HG03066 (cell line): ENCODE measurements at regions not wholly inside any gene's neighbourhood (a gene's known extent, or its start where the extent isn't known, plus 50 kb on each side); places are given as distances from the start of the nearest gene placed in this dataset.

Experiments used
- ATAC-seq: cut with Tn5 transposase; IDR thresholded peaks from one replicate; pipeline ENCODE4 v1.9.1; 2021; ENCODE audit warnings: low read depth; ENCODE audit not compliant: unreplicated experiment

DNA sequence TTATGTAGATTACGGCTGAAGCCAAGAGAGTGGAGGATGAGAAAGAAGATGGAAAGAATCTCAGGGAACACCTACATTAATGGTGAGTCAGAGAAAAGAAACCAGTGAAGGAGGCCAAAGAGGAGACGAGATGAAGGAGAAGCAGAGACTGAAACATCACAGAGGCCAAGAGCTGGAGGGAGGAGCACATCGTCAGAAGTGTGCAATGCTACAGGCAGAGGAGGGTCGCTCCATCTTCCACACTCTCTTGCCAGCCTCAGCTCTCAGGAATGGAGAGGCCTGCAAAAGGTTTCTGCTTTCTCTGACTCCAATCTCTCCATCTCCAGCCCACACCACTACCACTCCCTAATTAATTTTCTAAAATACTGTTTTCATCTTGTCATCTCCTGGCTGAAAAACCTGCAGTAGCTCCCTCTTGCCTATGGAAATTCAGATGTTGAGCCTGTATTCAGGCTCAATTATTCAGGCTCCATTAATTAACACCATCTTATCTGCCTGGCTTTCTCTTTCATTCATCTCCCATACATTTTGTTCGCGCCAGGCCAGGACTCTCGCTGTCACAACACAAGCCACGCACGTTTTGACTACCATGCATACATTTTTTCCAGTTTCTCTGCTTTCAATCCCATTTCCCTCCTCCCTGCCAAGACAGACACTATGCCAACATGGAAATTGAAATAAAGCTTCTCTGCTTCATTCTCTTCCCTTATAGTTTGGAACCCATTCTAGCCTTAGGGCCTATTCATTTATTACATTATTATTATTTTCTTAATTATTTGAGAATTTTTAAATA, 165.8 kb downstream of the INHBA start:
- no peak for ATAC-seq

DNA sequence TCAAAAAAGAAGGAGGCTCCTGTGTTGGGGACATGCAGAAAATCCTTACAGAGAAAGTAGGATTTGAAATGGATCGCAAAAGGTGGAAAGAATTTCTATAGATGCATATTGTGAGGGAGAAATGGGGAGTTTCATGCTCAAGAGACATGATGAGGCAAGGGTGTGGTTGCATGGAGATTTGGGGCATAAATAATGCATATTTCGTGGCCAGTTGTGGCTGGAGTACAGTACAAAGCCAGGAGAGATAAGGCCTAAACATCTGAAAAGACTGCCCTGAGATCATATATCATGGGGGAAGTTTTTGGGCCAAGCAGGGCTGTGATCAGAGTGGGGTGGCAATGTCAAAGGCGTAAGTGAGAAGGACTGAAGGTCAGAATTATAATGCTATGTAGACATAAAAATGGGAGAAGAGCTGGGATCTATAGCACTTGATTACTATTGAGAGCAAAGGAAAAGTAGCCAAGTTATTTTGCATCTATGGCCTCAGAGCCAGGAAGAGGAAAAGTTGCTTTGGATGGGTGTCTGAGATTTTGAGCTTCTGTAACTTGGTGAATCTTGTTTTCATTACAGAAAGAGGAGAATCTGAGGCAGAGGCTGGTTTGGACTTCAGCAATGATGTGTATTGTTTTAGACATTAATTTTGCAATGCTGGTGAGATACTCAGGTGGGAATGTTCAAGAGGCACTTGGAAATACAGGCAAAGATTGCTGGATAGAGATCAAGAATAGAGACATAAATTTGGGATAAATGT, 166.6 kb downstream of the INHBA start:
- ATAC-seq, result no peak

DNA sequence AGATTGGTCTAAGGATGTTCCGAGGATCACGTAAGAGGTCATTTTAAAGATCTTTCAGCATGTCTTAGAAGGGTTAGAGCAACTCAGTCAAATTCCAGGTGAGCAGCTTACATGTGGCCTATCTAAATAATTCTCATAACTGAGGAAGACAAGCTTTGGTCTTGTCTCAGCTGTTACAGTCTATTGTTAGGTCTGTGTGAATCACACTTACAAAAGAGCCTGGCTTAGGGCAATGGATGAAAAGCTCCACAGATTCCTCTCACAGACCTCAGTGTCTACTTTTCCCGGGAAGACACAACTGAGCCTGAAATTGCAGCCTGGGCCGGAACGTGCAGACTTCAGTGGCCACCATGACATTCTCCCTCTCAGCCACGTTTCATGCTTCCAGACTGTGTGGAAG, 173.1 kb downstream of the INHBA start:
- no peak for ATAC-seq

DNA sequence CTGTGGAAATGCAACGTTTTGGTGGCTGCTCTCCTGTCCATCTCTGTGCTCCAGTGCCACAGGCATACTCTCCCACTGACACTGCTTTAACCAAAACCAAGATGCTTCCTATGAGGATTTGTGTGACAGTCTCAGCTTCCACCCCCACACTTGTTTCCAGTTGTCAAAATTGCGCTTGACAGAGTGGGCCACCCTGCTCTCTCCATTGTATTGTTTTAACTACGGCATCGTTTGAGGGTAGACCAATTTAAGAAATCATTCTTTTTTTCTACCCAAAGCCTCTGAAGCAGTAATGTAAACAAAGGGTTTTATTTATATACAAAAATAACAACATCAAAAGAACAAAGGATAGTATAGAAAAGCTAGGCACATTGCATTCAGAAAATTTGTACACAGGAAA, 178.0 kb downstream of the INHBA start:
- no peak for ATAC-seq

DNA sequence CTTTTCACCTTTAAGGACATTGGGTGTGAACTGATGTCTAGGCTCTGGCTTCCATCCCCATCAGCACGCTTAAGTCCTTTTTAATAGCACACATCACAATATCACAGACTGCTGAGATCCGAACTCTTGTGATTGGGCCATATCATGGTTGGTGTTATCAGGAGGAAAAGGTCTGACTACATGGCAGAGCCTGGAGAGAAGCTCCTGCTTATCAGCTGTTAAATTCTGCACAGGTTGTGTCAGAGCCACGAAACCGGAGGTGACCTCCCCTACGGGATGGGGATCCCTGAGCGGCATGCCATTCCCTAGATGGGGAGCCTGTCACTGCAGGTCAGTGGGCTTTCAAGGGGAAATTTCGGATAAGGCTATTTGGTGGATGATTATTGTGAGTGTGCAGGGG, 182.4 kb downstream of the INHBA start:
- ATAC-seq, result no peak

DNA sequence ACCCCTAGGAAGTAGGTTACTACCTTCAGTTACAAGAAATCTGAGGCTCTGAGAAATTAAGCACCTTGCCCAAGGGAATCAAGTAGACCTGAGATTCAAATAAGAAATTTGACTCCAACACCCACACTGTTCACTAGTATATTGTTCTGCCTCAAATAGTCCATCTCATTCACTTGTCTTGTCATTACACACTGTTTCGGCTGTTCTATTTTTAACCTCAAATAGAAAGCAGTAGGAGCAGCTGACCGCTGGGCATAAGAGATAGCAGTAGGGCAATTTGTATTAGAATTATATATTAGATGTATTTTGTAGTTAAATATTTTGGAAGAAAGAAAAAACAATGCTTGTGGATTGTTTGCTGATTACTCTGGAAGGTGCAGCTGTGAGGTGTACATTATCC, 185.1 kb downstream of the INHBA start:
- ATAC-seq, result no peak

DNA sequence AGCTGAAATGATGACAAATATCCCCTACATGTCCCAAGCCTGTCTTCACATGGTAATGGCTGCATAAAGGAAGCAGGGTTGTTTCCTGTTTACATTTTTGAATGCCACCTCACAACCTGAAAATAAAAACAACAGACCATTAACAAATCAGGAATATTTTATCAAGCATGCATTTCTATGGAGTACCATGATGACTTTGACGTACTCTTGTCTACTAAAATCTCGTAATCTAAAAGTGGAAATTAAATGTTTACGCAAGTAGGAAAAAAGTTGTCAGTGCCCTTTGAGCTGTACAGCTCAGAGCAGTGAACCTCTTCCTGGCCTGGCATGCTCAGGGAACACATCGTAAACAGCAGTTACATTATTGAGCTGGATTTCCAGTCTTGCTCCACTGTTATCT, 194.1 kb downstream of the INHBA start:
- no peak for ATAC-seq

DNA sequence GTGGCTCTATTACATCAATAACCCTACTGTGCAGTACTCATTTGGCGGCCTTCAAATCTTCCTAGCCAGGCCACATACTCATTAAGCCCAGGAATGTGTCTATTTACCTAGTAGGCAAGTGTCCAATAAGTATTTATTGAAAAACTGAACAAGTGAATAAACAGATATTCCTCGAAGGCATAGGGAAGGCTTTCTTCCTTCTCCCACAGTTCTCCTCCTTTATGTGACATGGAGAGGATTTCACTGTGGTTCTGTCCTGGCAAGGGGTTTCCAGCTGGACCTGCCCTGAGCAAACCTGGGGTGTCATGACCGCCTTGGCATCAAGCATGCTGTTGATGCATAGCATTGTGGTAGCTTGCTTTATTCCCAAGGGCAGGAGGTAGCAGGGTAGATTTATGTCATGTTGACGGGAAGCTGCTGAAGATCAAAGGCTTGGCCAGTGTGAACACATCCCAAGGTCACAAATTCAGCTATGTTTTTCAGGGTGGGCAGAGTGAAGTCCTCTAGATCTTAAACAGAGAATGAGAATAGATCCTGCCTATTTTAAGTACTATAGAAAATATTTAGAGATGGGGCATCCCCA, 195.1 kb downstream of the INHBA start:
- ATAC-seq, result no peak

DNA sequence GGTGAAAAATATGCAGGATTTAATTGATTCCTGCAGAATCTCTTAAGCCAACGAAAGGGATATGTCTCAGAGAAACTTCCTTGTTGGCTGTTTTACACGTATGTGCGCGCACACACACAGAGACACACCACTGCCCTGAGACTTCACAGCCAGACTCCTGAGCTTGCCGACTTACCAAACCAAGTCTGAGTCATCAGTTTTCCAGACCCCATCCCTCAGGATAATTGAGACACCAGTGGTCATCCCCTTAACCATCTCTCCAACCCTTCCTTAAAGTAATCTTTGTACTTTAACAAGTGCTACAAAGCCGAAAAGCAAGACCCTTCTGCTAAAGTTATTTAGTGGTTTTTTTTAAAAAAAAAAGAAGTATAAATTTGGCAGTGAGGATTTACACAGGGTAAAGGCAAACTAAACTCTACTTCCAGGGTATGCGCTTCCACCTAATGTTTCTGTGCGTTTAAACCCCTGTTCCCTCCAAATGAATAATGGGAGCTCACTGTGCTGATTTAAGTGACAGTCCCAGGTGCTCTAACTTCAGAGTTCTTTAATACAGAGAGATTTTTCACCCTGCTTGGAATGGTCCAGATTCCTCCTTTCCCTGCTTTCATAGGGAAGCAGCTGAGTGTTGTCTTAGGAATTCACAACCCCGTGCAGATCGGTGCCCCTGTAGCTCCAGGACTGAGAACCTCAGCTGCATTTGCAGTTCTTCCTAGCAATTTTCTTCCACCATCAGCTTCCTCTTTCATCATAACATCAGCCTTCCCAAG, 198.5 kb downstream of the INHBA start:
- no peak for ATAC-seq

DNA sequence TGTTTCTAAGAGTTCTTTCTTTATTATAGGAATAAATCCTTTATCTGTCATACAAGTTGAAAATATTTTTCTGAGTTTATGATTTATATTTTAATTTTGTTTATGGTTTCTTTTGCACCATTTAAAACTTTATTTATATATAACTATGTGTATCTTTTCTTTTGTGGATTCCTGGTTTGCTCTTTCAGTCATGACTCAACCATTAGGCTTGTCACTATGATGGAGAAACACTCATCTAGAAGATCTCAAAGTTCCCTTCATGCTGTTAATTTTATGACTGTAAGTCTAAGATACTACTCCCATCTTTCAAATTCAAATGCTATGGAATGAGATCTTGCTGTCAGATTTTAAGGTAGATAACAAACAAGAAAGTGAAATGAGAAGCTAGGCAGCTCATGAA, 199.5 kb downstream of the INHBA start:
- ATAC-seq, result no peak

DNA sequence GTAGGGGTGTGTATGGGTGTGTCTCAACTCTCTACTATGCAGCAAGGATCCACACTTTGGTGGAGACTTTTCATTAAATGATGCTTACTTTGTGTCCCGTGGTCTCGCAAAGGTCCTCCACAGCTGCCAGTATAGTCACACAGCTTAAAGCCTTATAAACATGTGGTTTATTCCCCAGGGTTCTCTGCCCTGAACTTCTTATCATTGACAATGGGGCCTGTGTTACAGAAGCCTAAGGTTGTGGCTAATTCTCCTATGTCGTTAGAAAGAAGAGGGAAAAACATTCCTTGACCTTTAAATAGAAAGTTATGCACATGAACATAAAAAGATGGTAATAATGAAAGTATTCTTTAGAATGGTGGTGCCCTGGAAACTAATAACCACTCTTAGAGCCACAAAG, 201.4 kb downstream of the INHBA start:
- no peak for ATAC-seq

DNA sequence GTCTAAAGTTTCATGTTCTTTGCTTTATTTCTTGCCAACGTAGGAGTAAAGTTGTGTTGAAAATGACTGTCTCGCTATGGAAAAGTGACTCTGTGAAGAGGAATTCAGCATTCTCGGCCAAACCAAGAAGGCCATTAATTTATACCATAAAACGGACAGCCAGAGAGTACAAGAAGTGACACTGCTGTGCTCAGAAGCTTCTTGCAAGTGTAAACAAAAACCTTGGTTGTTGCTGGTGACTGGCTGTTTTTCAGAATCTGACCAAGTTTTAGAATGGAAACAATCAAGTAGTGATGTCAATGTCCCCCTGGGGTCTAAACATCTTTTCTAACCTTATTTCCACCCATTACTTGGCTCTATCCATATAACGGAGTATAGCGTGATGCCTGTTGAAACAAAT, 201.9 kb downstream of the INHBA start:
- ATAC-seq, result no peak

DNA sequence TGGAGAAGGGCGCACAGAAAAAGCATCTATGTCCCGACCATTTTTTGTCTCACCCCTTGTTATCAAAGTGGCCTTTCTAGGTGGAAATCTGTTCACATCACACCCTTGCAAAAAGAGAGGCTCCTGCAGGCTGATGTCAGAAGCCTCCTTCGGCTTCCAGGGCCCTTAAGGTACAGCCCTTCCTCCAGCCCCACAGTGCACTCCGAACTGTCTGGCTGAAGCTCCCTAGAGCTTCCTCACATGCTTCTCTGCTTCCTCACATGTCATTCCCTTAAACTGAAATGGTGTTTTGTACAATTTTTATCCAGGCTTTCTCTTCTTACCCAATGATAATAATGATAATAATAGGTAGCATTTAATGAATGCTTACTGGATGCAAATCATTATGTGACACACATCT, 210.3 kb downstream of the INHBA start:
- ATAC-seq, result no peak

DNA sequence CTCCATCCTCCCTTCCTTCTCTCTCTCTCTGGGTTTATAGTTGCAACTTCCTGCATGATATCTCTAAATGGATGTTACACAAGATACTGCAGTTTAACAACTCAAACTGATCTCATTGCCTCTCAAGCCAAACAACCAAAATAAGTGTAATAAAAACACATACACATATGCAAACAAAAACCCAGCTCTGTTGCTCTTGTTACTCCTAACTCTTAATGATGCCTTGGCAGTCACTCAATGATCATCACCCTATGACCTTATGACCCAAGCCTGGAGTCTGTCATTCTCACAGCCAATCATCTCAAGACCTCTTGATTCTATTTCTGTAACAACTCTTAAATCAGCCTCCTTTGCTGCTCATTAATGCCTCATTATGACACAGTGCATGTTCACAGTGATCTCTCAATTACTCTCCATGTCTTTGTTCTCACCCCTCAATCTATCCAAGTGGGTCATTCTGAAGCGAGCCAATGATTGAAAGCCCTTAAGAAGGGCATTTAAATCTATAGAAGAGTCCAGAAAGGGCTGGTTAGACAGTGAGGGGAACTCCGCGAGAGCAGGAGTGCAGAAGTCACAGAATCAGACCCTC, 210.9 kb downstream of the INHBA start:
- ATAC-seq, result no peak

DNA sequence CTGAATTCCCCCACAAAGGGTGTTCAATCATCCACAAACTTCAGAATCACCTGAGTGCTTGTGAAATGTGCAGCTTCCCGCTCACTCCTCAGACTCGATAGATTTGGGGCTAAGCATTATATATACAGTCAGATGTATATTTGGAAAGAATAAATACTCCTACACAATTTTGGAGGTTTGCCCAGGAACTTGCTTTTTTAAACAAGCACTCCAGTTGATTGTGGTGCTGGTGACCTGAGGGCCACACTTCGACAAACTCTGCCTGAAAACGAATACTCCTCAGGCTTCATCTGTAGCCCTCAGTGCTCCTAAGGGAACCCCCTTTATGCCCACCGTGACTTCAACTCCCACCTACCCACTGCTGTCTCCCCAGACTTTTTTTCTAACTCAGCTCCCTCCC, 211.6 kb downstream of the INHBA start:
- ATAC-seq, result no peak

DNA sequence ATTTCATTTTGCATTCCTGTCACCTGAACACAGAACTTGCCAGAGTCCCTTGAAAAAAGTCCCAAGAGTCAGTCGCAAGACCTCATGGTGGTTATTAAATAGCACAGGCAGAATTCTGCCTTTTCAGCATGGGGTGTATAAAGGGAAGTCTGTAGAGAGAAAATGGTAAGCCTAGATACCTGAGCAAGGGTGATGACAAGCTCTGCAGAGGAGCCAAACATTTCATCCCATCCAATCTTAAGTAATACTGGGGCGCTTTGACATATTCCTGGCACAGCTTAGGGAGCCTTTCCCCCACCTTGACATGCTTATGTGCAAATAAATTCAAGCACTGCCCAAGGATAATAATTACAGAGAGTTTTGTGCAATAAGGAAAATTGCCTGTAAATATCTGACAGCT, 213.0 kb downstream of the INHBA start:
- no peak for ATAC-seq

DNA sequence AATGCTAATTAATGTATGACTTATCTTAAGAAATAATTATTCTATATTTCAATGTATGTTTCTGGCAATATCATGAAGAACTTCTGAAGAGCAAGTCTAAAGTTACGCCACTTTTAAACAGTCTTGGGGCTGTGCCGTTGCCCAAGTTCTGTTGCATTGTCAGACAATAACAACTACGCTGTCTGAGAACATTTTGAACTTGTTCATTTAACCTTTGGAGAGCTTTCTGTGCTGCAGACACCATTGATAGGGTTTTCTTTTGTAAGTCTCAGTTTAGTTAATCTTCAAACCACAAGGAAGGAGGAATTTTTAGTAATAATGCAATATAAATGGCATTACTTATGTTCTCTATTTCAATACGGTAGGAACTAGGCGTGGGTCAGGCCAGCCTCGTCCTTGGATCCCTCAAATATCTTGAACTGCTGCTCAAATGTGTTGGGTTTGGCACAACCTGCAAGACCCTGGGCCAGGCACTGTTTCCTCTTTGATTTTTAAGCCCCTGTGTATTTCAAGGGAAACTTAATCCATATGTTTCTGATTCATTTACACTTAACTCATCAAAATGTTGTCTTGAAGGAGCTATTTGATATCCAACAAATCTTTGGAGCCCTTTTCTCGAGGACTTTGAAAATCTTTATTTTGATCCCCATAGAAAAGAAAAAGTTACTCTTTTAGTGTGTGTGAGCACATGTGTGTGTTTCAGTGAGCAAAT, 215.5 kb downstream of the INHBA start:
- no peak for ATAC-seq

DNA sequence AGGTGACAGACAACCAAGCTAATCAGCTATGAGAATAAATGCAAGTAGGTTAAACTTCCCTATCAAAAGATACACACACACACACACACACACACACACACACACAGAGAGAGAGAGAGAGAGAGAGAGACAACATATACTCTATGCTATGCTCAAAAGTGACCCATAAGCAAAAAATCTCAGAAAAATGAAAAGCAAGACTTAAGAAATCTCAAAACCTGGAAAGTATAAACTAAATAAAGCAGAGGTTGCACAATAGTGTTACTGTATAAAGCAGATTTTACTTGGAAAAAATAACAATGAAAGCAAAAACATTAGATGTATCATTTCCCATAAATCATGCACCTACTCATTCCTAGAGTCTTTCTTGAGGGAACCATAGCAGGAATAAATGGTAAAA, 221.5 kb downstream of the INHBA start:
- ATAC-seq, result no peak

DNA sequence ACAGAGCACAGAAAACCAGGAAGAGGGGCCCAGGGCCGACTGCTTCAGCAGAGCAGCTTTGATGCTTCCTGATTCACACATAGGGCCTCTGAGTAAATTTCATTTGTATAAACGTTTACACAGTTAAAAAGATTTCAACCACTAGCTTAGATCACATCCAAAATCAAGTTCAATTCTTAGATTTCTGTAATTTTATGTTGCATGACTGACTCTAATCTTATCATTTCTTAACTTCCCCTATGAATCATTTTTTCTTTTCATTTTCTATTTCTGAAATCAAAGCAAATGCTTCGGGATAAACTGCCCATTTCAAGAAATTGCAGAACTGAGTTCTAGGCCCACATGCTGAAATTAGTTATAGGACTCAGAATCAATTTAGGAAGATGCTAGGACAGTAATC, 224.7 kb downstream of the INHBA start:
- ATAC-seq, result no peak

DNA sequence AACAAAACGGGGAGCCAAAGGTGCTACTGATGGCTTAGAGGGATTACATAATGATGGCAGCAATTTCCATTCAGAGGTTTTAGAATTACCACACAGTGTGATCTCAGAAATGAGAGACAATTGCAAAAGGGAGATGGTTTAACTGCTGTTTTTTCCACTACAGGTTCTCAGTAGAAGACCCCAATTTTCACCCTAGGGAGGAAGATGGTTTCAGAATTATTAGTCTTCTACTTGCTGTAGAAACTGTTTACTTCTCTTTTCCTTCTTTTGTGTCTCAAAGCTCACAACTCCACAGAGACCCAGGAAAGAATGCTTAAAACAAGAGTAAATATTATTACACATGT, 226.5 kb downstream of the INHBA start:
- ATAC-seq, result no peak
